Loucy (cell line): ENCODE measurements at regions not wholly inside any gene's neighbourhood (a gene's known extent, or its start where the extent isn't known, plus 50 kb on each side); places are given as distances from the start of the nearest gene placed in this dataset.
"Not testable (repeated sequence)": the region's sequence is repeated elsewhere in the genome, so short reads cannot be mapped to it uniquely, and the experiment has no call there.

Source experiments
- H2AFZ ChIP-seq: fragments of 200-600 bp; sonication (generic); 2 replicates; pipeline ENCODE4 v1.6.0; 2016; ENCODE audit warnings: antibody characterized with exemption, mild to moderate bottlenecking, low read length, moderate library complexity
- H3F3A ChIP-seq: fragments of 200-600 bp; 2 replicates; pipeline ENCODE4 v1.6.0; 2016; ENCODE audit warnings: antibody characterized with exemption, low read depth, mild to moderate bottlenecking
- H3K27me3 ChIP-seq: fragments of 200-600 bp; sonication (generic); 2 replicates; pipeline ENCODE4 v1.6.1; 2014; ENCODE audit warnings: low read length, mild to moderate bottlenecking; ENCODE audit not compliant: insufficient read depth, poor library complexity, severe bottlenecking
- H3K36me3 ChIP-seq: fragments of 200-600 bp; sonication (generic); 2 replicates; pipeline ENCODE4 v1.6.1; 2016; ENCODE audit warnings: low read length; ENCODE audit not compliant: insufficient read depth
- H3K4me1 ChIP-seq: fragments of 200-600 bp; sonication (generic); 2 replicates; pipeline ENCODE4 v1.5.1; 2014; ENCODE audit warnings: low read length, mild to moderate bottlenecking; ENCODE audit not compliant: insufficient read depth, poor library complexity, severe bottlenecking
- H3K4me2 ChIP-seq: fragments of 200-600 bp; sonication (generic); 2 replicates; pipeline ENCODE4 v1.6.0; 2014; ENCODE audit warnings: antibody characterized with exemption, low read length, low read depth, mild to moderate bottlenecking; ENCODE audit not compliant: poor library complexity, severe bottlenecking
- H3K4me3 ChIP-seq: fragments of 200-600 bp; sonication (generic); 2 replicates; pipeline ENCODE4 v1.5.1; 2014; ENCODE audit warnings: low read length, mild to moderate bottlenecking, mixed read lengths; ENCODE audit not compliant: poor library complexity, severe bottlenecking
- H3K79me2 ChIP-seq: fragments of 200-600 bp; sonication (generic); 2 replicates; pipeline ENCODE4 v1.6.1; 2014; ENCODE audit warnings: low read length; ENCODE audit not compliant: insufficient read depth
- H3K9ac ChIP-seq: fragments of 200-600 bp; sonication (generic); 2 replicates; pipeline ENCODE4 v1.6.0; 2014; ENCODE audit warnings: mild to moderate bottlenecking, low read depth, low read length, moderate library complexity; ENCODE audit not compliant: poor library complexity, severe bottlenecking
- H3K9me2 ChIP-seq: fragments of 200-600 bp; sonication (generic); replicated peaks from 2 replicates; pipeline ENCODE4 v1.6.1; 2016; ENCODE audit warnings: low read depth, low read length, mixed read lengths
- H3K9me3 ChIP-seq: fragments of 200-600 bp; sonication (generic); 2 replicates; pipeline ENCODE4 v1.6.1; 2014; ENCODE audit warnings: mild to moderate bottlenecking, antibody characterized with exemption, low read length, low read depth; ENCODE audit not compliant: insufficient read depth
- H4K20me1 ChIP-seq: fragments of 200-600 bp; sonication (generic); 2 replicates; pipeline ENCODE4 v1.6.0; 2014; ENCODE audit warnings: antibody characterized with exemption, low read length, mild to moderate bottlenecking; ENCODE audit not compliant: insufficient read depth, poor library complexity, severe bottlenecking
- EZH2phosphoT487 ChIP-seq: fragments of 200-600 bp; IDR thresholded peaks from 2 replicates; pipeline ENCODE4 v1.6.1; 2018; ENCODE audit warnings: antibody characterized with exemption, mild to moderate bottlenecking, moderate library complexity, borderline replicate concordance
- TF ChIP-seq, protein P1 (sequence below): fragments of 200-600 bp; sonication (generic); conservative IDR thresholded peaks from 2 replicates; pipeline ENCODE4 v1.5.1; 2014; ENCODE audit warnings: mild to moderate bottlenecking, antibody characterized with exemption, low read length

DNA sequence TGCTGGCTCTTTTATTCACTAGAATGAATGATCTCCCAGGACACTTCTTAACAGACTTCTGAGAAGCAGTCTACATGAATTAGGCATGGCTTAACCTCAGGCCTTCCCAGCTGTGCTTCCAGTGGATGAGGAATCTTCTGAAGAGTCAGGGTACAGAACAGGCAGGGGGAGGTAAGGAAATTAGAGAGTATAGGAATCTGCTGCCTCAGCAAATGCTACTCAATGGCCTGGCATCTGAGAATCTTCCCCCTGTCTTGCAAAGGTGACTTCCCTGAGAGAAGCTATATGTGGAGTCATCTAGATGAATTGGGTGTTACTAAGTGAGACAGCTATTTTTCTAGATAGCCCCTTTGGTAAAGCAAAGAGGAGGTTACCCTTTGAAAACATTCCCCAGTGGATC is 496.2 kb upstream of the CCDC196 start:
- no peaks in the 10 kb centered on the region for H3K9me2 ChIP-seq
- H4K20me1 ChIP-seq, result no peaks in the 10 kb centered on the region
- H3K9ac ChIP-seq, result no peak overlapping the region
- H3K36me3 ChIP-seq, result no peaks in the 10 kb centered on the region
- no peaks in the 10 kb centered on the region for H3K27me3 ChIP-seq
- H2AFZ ChIP-seq, result no peak overlapping the region
- no peak overlapping the region for H3K4me2 ChIP-seq
- H3K4me1 ChIP-seq, result peaks cover 9% of the 10 kb centered on the region
- no peaks in the 10 kb centered on the region for H3F3A ChIP-seq
- no peak overlapping the region for H3K4me3 ChIP-seq
- no peaks in the 10 kb centered on the region for H3K79me2 ChIP-seq
- TF ChIP-seq, protein P1, sequence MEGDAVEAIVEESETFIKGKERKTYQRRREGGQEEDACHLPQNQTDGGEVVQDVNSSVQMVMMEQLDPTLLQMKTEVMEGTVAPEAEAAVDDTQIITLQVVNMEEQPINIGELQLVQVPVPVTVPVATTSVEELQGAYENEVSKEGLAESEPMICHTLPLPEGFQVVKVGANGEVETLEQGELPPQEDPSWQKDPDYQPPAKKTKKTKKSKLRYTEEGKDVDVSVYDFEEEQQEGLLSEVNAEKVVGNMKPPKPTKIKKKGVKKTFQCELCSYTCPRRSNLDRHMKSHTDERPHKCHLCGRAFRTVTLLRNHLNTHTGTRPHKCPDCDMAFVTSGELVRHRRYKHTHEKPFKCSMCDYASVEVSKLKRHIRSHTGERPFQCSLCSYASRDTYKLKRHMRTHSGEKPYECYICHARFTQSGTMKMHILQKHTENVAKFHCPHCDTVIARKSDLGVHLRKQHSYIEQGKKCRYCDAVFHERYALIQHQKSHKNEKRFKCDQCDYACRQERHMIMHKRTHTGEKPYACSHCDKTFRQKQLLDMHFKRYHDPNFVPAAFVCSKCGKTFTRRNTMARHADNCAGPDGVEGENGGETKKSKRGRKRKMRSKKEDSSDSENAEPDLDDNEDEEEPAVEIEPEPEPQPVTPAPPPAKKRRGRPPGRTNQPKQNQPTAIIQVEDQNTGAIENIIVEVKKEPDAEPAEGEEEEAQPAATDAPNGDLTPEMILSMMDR, result no peak
- no peak for TF ChIP-seq EZH2phosphoT487
- no peaks in the 10 kb centered on the region for H3K9me3 ChIP-seq

DNA sequence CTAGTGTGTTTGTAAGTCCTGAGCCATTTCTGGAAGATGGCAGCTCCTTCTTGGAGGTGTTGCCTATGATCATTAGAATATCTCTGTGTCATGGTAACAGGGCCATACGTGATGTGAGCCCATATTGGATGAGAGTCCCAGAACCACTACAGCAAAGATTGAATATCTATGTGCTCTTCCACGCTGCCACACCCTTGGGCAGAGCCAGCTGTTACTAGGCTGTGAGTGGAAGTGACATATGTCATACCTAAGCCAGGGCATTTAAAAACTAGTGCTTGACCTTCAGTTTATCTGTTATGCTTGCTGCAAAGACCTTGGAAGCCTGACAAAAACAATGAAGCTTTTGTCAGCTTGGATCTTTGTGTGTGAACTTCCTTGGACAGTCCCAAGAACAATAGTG is 495.1 kb upstream of the CCDC196 start:
- Histone ChIP-seq H3K79me2 (no peaks in the 10 kb centered on the region), H4K20me1 (no peaks in the 10 kb centered on the region), H3K9ac (no peak overlapping the region), H3F3A (no peaks in the 10 kb centered on the region), H3K4me3 (no peak overlapping the region), H3K9me3 (no peaks in the 10 kb centered on the region), H3K36me3 (no peaks in the 10 kb centered on the region), H3K4me1 (peaks cover 9% of the 10 kb centered on the region), H2AFZ (no peak overlapping the region), H3K4me2 (no peak overlapping the region), H3K9me2 (no peaks in the 10 kb centered on the region), H3K27me3 (no peaks in the 10 kb centered on the region)
- no peak for TF ChIP-seq EZH2phosphoT487
- TF ChIP-seq, protein P1, result no peak

DNA sequence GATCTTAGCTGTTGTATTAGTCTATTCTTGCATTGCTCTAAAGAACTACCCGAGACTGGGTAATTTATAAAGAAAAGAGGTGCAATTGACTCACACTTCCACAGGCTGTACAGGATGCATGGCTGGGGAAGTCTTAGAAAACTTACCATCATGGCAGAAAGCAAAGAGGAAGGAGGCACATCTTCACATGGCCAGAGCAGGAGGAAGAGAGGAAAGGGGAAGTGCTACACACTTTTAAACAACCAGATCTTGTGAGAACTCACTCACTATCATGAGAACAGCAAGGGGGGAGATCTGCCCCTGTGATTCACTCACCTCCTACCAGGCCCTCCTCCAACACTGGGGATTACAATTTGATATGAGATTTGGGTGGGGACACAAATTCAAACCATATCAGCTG is 494.2 kb upstream of the CCDC196 start:
- H3K4me3 ChIP-seq, H3K9me2 ChIP-seq, H3K4me2 ChIP-seq, H3K9me3 ChIP-seq, H2AFZ ChIP-seq, H3K36me3 ChIP-seq, H3K27me3 ChIP-seq, H3K79me2 ChIP-seq, H4K20me1 ChIP-seq, H3F3A ChIP-seq, H3K4me1 ChIP-seq, H3K9ac ChIP-seq: not testable (repeated sequence)

DNA sequence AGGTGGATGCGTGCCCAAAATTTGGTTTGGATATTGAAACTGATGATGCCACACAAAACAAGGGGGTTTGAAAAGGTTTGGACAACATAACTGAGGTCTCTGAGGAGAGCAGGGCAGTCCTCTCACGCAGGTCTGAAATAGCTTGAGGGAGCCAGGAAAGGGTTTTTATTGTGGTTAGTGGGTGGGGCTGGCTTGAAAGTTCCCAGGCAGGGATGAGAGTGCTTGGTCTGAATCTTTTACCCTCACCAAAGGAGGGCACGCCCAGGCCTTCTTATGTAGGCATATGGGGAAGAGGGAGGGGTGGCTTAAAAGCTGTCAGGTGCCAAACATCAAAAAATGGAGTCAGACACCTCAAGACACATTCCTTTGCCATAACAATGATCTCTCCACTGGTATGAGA is 493.1 kb upstream of the CCDC196 start:
- TF ChIP-seq, protein P1, result no peak
- TF ChIP-seq EZH2phosphoT487, result no peak

More for the DNA sequence above, 493.1 kb upstream of the CCDC196 start:
- no peaks in the 10 kb centered on the region for H3K36me3 ChIP-seq
- H4K20me1 ChIP-seq, result no peaks in the 10 kb centered on the region
- no peaks in the 10 kb centered on the region for H3F3A ChIP-seq
- H3K4me1 ChIP-seq, result peaks cover 9% of the 10 kb centered on the region
- no peak overlapping the region for H3K4me3 ChIP-seq
- no peak overlapping the region for H3K4me2 ChIP-seq
- H3K9ac ChIP-seq, result no peak overlapping the region
- H3K9me2 ChIP-seq, result no peaks in the 10 kb centered on the region
- H3K27me3 ChIP-seq, result no peaks in the 10 kb centered on the region
- H2AFZ ChIP-seq, result no peak overlapping the region
- H3K79me2 ChIP-seq, result no peaks in the 10 kb centered on the region
- no peaks in the 10 kb centered on the region for H3K9me3 ChIP-seq
